ENCODE measurements at regions not wholly inside any gene's neighbourhood (a gene's known extent, or its start where the extent isn't known, plus 50 kb on each side); places are given as distances from the start of the nearest gene placed in this dataset.
A peak's percentile ranks its signal among the peaks of the same experiment; 100 is the strongest.

DNA sequence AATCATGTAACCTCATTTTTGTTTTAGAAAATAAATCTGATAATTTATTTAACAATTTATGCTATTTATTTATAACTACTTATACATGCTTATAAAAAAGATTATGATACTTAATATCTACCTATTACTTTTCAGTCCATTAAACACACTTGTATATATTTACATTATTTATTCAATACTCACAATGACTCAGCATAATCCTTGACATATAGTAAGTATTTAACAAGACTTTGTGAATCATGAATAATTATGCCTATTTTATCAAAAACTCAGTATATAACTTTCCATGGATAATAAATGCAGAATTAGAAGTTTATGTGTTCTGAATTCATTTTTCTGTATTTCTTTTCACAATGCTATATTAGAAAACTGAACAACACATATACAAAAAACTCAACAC is 266.0 kb upstream of the STAC start (continued):
- no peak for TF ChIP-seq ZNF16 (tag by site-specific recombination; IDR thresholded peaks at IDR 0.05; ENCODE audit: low read depth)
- TF ChIP-seq ZNF621 (tag by site-specific recombination; IDR thresholded peaks at IDR 0.05), result no peak
- TF ChIP-seq ZBTB10 (tag by site-specific recombination; IDR thresholded peaks at IDR 0.05), result no peak

DNA sequence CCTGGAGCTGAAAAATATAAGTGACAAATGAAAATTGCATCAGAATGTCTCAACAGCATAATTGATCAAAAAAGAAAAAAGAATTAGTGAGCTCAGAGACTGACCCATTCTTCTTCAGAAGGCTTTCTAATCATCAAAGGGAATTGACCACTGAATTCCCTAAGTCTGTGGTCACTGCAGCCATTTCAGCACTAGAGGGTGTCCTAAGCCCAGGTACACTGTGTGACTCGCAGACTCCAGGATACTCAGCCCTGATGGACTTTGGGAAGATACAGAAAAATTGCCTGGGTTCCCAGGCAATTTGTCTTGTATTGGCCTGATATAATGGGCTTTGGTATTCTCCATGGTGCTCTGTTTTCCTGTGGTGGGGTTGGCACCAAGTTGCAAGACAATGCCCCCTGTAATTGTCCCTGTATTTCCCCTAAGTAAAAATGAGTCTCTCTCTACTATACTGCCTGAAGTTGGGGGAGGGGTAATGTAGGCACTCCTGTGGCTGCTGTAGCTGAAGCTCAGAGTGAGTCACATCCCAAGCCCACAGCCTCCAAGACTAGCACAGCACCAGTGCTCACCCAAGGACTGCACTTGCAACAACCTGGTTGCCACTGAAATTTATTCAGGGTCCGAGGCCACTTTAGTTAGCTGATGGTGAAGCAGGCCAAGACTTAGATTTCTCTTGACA is 256.0 kb upstream of the STAC start:
- TF ChIP-seq TRIM28 (IDR thresholded peaks at IDR 0.05; ENCODE audit: borderline replicate concordance, low read length), result 0 out of 2 replicates have a peak, but pooled peaks have one; percentile 18
- peak; percentile 57 for TF ChIP-seq ZNF654 (tag by site-specific recombination; IDR thresholded peaks at IDR 0.05; ENCODE audit: low read depth)
- no peak for TF ChIP-seq ZNF391 (tag by site-specific recombination; IDR thresholded peaks at IDR 0.05; ENCODE audit: borderline replicate concordance, low read depth)
- POLR2A ChIA-PET, result no interaction called here
- no peak overlapping the region for H3K27ac ChIP-seq (ENCODE audit: extremely low read depth, low read depth, low read length)
- H3K9me3 ChIP-seq (ENCODE audit: control insufficient read depth, insufficient read depth, low read depth, low read length), result no peaks in the 10 kb centered on the region
- no peaks in the 10 kb centered on the region for H3K36me3 ChIP-seq (ENCODE audit: control insufficient read depth in 2 of 2, insufficient read depth in 1 of 2, low read length in 2 of 2)
- H3K4me3 ChIP-seq (ENCODE audit: low read depth, low read length), result no peak overlapping the region
- CTCF ChIA-PET, result interaction anchor here (0.6 to 2.0 kb wide), 11 partner anchors 12 to 610 kb away, joined by 3 to 9 read pairs (median 3); no protein-coding TSS in a partner anchor
- H3K4me1 ChIP-seq (ENCODE audit: control insufficient read depth, insufficient read depth, low read length), result no peaks in the 10 kb centered on the region

GRCh38 chr3:36132214-36132613 is 248.1 kb upstream of the STAC start:
- Histone ChIP-seq H3K4me3 (ENCODE audit: low read depth, low read length) (no peak overlapping the region), H3K4me1 (ENCODE audit: control insufficient read depth, insufficient read depth, low read length) (no peaks in the 10 kb centered on the region), H3K36me3 (ENCODE audit: control insufficient read depth in 2 of 2, insufficient read depth in 1 of 2, low read length in 2 of 2) (no peaks in the 10 kb centered on the region), H3K27ac (ENCODE audit: extremely low read depth, low read depth, low read length) (no peak overlapping the region), H3K9me3 (ENCODE audit: control insufficient read depth, insufficient read depth, low read depth, low read length) (no peaks in the 10 kb centered on the region)
- ChIA-PET POLR2A (no interaction called here), CTCF (interaction anchor here (1.2 kb wide), 1 partner anchor 169 kb away, joined by 3 read pairs; no protein-coding TSS in a partner anchor)
- no peak for TF ChIP-seq GLI4 (tag by site-specific recombination; IDR thresholded peaks at IDR 0.05)
- no peak for TF ChIP-seq ZNF555 (tag by site-specific recombination; conservative IDR thresholded peaks at IDR 0.05)
- no peak for TF ChIP-seq ZNF239 (tag by site-specific recombination; IDR thresholded peaks at IDR 0.05)
- TF ChIP-seq ZNF341 (tag by site-specific recombination; IDR thresholded peaks at IDR 0.05; ENCODE audit: low read depth), result no peak
- no peak for TF ChIP-seq ZNF211 (tag by site-specific recombination; IDR thresholded peaks at IDR 0.05; ENCODE audit: low read depth)
- no peak for TF ChIP-seq ZNF174 (tag by site-specific recombination; IDR thresholded peaks at IDR 0.05)
- TF ChIP-seq ZNF596 (tag by site-specific recombination; IDR thresholded peaks at IDR 0.05), result no peak
- TF ChIP-seq ZFHX2 (tag by site-specific recombination; conservative IDR thresholded peaks at IDR 0.05), result no peak
- TF ChIP-seq SP7 (tag by site-specific recombination; IDR thresholded peaks at IDR 0.05), result no peak
- TF ChIP-seq BCL11B (tag by site-specific recombination; IDR thresholded peaks at IDR 0.05; ENCODE audit: low read depth), result no peak
- TF ChIP-seq KLF10 (tag by site-specific recombination; IDR thresholded peaks at IDR 0.05), result no peak
- TF ChIP-seq, protein P1, sequence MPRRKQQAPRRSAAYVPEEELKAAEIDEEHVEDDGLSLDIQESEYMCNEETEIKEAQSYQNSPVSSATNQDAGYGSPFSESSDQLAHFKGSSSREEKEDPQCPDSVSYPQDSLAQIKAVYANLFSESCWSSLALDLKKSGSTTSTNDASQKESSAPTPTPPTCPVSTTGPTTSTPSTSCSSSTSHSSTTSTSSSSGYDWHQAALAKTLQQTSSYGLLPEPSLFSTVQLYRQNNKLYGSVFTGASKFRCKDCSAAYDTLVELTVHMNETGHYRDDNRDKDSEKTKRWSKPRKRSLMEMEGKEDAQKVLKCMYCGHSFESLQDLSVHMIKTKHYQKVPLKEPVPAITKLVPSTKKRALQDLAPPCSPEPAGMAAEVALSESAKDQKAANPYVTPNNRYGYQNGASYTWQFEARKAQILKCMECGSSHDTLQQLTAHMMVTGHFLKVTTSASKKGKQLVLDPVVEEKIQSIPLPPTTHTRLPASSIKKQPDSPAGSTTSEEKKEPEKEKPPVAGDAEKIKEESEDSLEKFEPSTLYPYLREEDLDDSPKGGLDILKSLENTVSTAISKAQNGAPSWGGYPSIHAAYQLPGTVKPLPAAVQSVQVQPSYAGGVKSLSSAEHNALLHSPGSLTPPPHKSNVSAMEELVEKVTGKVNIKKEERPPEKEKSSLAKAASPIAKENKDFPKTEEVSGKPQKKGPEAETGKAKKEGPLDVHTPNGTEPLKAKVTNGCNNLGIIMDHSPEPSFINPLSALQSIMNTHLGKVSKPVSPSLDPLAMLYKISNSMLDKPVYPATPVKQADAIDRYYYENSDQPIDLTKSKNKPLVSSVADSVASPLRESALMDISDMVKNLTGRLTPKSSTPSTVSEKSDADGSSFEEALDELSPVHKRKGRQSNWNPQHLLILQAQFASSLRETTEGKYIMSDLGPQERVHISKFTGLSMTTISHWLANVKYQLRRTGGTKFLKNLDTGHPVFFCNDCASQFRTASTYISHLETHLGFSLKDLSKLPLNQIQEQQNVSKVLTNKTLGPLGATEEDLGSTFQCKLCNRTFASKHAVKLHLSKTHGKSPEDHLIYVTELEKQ (tag by site-specific recombination; IDR thresholded peaks at IDR 0.05; ENCODE audit: borderline replicate concordance), result no peak
- TF ChIP-seq, protein P2, sequence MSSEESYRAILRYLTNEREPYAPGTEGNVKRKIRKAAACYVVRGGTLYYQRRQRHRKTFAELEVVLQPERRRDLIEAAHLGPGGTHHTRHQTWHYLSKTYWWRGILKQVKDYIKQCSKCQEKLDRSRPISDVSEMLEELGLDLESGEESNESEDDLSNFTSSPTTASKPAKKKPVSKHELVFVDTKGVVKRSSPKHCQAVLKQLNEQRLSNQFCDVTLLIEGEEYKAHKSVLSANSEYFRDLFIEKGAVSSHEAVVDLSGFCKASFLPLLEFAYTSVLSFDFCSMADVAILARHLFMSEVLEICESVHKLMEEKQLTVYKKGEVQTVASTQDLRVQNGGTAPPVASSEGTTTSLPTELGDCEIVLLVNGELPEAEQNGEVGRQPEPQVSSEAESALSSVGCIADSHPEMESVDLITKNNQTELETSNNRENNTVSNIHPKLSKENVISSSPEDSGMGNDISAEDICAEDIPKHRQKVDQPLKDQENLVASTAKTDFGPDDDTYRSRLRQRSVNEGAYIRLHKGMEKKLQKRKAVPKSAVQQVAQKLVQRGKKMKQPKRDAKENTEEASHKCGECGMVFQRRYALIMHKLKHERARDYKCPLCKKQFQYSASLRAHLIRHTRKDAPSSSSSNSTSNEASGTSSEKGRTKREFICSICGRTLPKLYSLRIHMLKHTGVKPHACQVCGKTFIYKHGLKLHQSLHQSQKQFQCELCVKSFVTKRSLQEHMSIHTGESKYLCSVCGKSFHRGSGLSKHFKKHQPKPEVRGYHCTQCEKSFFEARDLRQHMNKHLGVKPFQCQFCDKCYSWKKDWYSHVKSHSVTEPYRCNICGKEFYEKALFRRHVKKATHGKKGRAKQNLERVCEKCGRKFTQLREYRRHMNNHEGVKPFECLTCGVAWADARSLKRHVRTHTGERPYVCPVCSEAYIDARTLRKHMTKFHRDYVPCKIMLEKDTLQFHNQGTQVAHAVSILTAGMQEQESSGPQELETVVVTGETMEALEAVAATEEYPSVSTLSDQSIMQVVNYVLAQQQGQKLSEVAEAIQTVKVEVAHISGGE (tag by site-specific recombination; conservative IDR thresholded peaks at IDR 0.05; ENCODE audit: low read depth), result no peak

All from HEK293 (cell line).